ENCODE measurements at regions not wholly inside any gene's neighbourhood (a gene's known extent, or its start where the extent isn't known, plus 50 kb on each side); places are given as distances from the start of the nearest gene placed in this dataset.
"Not testable (repeated sequence)": the region's sequence is repeated elsewhere in the genome, so short reads cannot be mapped to it uniquely, and the experiment has no call there.

DNA sequence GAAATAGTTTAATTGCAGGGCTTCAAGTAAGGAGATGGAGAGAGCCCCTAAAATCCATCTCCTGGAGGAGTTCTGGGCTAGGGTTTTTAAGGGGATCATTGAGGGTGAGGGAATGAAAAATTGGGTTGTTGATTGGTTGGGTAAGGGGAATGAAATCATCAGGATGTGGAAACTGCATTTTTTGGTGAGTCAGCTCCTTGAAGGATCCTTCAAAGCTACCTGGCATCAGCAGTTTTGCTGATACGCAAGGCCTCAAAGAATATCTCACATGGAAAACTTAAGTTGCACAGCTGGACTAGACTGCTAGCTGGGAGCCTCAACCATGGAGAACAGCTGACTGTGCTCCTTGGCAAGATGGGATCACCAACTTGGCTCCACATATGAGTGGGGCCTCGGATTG is 136.7 kb downstream of the FGF10 start:
- DNase-seq (ENCODE audit: low read depth) = no peak

DNA sequence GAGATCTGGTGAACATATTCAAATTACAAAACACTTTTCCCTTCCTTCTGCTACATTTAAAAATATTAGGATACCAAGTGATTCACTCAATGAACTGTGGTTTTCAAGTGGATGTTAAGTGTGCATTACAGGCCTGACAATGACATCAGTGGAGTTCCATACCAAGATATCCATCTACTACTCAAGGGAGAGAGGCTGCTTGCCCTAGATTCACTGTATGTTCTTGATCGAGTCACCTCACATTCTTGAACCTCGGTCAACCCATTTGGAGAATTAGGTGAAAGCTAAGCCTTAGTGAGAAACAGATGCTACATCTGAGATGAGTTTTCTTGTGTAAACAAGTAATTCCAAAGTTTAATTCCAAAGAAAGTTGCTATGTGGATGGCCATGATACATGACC is 142.2 kb downstream of the FGF10 start:
- peak; percentile 58 for DNase-seq (ENCODE audit: low read depth)

DNA sequence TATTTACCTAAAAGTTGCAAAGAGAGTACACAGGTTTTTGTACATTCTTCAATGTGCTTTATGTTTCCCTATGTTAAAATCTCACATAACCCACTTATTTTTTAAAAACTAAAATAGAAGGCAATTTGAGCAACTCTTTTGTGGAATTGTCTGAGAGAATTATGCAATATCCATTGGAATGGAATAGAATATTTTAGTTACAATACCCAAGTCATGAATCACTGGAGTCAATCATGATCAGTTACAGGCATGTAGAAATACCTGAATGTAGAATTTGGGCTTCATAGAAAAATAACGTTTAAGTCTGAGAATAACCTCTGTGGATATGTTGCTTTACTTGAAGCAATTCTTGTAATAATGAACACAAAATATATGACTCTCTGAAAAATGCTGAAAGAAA is 143.3 kb downstream of the FGF10 start:
- DNase-seq (ENCODE audit: low read depth) = no peak

DNA sequence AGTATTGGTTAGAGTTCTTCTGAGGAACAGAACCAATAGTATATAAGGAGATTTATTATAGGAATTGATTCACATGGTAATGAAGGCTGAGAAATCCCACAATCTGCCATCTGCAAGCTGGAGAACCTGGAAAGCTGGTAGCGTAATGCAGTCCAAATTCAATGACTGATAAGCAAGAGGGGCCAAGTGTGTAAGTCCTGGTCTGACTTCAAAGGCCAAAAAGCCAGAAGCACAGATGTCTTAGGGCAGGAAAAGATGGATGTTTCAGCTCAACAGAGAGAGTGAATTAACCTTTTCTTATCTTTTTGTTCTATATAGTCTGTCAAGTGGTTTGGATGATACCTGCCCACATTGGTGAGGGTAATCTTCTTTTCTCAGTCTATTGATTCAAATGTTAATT is 146.4 kb downstream of the FGF10 start:
- DNase-seq (ENCODE audit: low read depth) = no peak

DNA sequence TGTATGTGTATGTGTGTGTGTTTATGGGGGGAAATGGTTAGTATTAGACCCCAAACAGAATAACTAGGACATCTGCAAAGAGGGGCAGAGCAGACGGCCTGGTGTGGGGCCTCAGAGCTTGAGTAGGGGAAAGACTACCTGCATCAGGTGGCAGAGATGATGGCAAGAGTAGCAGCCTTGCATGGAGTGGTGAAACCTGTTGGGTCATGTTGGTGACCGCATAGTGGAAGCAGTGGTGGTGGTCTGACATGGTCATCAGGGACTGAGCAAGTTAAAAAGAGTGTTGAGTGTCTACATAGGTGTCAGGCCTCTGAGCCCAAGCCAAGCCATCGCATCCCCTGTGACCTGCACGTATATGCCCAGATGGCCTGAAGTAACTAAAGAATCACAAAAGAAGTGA is 153.2 kb downstream of the FGF10 start:
- no peak for DNase-seq (ENCODE audit: low read depth)

DNA sequence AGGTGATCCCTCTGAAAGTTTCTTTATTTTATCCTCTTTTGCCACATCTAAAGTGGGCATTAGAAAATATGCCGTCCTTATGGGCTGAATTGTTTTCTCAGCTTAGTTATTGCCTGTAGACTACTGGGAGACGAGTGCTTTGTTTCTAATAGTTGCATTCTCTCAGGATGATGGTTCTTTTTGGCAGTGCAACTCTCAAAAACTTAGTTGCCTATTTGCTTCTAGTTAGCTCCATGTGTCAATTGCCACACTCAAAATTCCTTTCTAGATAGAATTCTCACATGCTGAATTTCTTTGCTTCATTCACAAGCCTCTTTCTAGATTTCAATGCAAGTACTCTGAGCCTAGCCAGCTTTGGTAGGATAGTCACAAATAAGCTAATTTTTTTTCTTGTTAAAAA is 155.5 kb downstream of the FGF10 start:
- DNase-seq (ENCODE audit: low read depth) = no peak

DNA sequence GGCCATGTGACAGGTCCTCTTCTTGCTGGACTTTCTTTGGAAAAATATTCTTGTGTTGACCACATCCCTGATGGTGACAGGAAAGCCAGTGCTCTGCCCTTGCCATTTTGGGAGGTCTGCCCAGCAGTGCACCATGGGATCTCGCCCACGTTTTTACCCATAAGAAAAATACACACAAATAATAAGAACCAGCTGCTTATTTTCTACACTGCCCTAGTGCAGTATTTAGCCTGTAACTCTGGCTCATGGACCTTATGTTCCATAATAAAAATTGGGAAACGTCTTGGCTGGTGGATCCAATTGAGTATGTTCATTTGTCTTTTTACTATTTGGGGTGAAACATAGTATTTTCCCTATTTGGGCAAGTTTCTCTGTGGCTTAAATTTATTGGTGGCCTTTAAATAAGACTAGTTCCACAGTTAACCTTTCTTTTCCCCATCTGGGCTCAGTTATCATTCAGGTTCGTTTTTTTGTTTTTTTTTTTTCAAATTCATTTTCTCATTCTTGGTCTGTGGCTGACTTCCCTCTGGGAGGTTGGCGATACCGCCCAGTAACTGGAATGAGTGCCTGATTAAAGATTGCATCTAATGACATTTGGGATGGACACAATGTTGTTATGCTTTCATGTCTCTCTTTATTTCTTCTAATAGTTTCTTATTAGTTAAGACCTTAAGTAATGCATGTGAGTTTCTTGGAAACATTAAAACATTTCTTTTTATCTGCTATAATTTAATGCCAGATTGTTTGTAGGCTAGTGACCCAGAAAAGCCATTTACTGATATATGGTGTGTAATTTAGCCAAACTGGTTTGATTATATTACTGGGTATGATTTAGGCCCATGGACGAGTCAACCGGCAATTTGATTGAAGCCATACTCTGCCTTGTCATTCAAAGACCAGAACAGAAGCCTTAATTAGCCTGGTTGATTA is 163.7 kb downstream of the FGF10 start:
- DNase-seq (ENCODE audit: low read depth) = no peak

DNA sequence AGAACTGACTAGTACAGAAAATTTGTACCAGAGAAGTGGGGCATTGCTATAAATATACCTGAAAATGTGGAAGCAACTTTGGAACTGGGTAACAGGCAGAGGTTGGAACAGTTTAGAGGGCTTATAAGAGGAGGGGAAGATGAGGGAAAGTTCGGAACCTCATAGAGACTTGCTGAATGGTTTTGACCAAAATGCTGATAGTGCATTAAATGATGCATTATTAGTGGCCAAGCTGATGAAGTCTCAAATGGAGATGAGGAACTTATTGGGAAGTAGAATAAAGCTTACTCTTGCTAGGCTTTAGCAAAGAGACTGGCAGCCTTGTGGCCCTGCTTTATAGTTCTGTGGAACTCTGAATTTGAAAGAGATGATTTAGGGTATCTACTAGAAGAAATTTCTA is 189.8 kb downstream of the FGF10 start:
- no peak for DNase-seq (ENCODE audit: low read depth)

DNA sequence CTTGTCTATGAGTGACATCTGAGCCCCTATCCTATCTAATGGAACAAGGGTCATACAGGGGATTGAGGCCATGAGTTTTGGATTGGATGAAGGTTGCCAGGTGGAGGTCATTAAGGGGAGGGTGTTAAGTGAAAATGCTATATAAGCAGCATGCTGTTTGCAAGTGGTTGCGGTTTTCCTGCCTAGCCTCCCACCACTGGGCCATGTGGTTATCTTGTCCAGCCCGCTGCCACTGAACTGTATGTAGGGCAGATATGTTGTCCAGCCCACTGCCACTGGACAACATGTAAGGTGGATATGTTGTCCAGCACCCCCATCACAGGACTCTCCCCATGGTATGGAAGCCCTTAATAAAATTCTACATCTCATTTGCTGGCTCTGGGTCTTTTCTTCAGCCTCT is 200.0 kb downstream of the FGF10 start:
- no peak for DNase-seq (ENCODE audit: low read depth)

DNA sequence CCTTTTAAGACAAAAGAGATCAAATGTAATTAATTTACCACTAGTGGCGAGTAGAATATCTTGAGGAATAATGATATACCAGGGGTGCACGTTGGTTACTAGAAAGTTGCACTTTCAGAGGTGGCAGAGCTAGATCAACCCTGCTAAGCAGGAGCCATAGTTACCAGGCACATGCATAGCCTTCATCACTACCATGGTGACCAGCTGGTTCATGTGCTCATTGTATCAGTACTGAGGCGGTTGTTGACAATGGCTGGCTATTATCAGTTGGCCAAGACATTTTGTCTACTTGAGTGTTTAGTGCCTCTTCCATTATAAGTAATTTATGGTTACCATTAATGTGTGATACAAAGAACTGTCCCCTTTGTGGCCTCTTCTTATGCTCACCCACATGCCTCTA is 201.2 kb downstream of the FGF10 start:
- no peak for DNase-seq (ENCODE audit: low read depth)

DNA sequence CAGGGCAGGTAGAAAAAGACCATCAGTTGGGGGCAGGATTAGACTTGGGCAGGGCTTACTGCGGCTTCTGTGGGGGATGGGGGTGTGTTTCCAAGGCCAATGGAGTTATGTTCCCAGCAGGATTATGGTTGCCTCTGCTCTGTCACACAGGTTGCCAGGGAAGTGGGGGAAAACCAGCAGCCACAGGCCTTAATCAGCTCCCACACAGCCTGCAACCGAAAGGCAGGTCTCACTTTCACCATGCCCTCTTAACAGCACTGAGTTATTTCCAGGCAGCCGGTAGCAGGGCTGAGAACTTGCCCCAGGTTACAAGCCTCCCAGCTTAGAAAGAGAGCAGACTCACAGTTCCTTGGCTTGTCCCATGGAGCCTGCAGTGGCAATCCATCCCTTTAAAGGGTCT is 205.5 kb downstream of the FGF10 start:
- DNase-seq (ENCODE audit: low read depth) = no peak

DNA sequence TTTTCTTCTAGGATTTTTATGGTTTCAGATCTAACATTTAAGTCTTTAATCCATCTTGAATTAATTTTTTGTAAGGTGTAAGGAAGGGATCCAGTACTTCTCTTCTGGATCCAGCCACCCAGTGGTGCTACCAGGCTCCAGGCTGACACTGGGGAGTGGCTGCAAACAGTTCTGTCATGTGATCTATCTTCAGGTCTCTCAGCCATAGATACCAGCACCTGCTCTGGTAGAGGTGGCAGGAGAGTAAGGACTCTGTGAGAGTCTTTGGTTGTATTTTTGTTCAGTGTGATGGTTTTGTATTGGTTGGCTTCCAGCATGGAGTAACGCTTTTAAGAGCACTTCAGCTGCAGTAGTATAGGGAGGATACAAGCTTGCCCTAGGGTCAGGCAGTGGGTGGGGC is 205.9 kb downstream of the FGF10 start:
- DNase-seq (ENCODE audit: low read depth) = no peak

DNA sequence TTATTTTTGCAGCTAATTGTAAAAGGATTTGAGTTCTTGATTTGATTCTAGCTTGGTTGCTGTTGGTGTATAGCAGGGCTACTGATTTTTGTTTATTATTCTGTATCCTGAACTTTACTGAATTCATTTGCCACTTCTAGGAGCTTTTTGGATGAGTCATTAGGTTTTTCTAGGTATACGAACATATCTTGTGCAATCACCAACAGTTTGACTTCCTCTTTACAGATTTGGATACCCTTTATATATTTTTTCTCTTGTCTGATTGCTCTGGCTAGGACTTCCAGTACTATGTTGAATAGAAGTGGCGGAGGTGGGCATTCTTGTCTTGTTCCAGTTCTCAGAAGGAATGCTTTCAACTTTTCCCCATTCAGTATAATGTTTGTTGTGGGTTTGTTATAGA is 210.8 kb downstream of the FGF10 start:
- no peak for DNase-seq (ENCODE audit: low read depth)

DNA sequence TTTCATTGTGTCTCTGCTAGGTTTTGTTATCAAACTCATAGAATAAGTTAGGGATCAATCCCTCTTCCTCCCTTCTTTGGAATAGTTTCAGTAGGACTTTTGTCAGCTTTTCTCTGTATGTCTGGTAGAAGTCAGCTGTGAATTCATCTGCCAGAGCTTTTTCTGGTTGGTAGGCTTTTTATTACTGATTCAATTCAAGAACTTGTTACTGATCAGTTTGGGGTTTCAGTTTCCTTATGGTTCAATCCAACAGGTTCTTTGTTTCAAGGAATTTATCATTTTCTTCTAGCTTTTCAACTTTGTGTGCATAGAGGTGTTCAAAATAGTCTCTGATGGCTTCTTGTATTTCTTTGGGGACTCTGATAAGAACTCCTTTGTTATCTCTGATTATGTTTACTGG is 221.7 kb downstream of the FGF10 start:
- no peak for DNase-seq (ENCODE audit: low read depth)

DNA sequence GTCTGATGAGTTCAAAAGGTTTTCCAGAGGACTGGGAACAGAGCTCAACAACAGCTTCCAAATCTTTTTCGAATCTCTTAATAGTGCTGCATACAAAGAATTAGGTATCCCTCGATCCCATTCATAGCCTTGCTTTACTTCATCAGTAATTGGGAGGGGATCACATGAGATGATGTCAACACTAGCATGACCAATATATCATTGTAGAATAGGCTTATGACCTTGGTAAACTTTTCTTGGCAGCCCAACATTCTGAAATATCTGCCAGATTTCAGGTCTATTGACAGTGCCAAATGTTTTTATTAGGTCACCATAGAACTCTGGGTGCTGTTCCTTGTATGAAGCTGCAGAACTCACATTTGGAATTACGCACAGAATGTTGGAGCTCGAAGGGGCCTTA is 228.9 kb downstream of the FGF10 start:
- no peak for DNase-seq (ENCODE audit: low read depth)

DNA sequence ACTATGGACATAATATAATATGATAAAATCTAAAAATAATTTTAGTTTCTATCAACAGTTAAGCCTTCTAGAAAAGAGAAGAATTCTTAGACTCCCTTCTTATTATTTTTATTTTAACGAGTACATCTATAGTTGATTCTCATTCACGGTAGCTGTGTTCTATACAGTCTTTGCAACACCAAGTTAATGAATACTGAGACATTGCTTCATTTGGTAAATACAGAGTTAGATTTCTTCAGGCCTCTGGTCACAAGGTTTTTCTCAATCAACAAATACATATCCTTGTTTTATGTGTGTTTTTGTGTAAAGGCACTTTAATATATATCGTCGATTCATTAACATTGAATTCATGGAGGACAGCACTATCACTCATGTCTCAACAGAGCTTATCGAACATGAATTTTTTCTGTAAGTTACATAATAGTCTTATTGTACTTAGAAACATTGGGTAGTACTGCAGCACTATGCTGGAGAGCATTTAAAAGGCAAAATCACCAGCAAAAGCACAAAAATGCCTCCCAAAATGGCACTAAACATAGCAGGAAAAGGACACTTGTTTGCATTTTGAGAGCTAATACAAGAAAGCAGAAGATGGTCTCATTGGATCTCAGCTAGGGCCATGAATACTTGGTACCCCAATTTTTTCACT is 239.0 kb downstream of the FGF10 start:
- DNase-seq (ENCODE audit: low read depth) = no peak

DNA sequence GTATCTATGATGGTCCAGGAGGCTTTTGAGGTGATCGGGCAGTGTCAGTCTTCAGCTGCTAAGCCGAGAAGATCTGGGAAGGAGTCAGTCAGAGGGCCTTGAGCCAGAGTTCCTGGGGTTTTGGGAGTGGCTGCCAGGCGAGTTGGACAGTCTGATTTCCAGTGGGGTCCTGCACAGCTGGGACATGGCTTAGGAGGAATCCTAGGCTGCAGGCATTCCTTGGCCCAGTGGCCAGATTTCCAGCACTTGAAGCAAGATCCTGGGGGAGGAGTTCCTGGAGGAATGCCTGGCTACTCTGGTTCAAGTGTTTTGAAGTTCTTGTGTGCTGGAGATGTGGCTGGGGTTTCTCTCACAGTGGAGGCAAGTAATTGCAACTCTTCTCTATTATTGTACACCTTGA is 271.3 kb downstream of the FGF10 start:
- not testable (repeated sequence) for DNase-seq (ENCODE audit: low read depth)

DNA sequence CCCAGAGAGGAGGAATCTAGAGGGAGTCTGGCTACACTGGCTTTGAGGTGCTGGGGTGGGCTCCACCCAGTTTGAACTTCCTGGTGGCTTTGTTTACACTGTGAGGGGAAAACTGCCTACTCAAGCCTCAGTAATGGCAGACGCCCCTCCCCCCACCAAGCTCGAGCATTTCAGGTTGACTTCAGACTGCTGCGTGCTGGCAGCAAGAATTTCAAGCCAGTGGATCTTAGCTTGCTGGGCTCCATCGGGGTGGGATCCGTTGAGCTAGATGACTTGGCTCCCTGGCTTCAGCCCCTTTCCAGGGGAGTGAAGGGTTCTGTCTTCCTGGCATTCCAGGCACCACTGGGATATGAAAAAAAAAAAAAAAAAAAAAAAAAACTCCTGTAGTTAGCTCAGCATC is 281.0 kb downstream of the FGF10 start:
- not testable (repeated sequence) for DNase-seq (ENCODE audit: low read depth)

DNA sequence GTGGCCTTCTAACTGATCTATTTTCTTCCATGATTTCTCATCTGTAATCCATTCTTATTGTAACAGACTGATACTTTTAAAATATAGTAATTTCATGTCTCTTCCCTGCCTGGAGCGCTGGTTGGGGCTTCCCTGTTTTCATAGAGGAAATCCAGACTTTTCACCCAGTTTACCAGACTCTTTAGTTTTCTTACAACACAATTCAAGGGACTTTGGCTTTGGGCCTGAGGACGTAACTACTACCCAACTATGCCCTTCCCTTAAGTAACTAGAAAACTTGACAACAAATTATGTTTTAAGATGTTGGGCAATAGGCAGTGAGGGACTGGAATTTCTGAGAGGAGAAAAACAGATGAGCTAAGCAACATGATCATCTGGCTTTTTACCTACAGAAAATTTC is 289.6 kb downstream of the FGF10 start:
- no peak for DNase-seq (ENCODE audit: low read depth)

DNA sequence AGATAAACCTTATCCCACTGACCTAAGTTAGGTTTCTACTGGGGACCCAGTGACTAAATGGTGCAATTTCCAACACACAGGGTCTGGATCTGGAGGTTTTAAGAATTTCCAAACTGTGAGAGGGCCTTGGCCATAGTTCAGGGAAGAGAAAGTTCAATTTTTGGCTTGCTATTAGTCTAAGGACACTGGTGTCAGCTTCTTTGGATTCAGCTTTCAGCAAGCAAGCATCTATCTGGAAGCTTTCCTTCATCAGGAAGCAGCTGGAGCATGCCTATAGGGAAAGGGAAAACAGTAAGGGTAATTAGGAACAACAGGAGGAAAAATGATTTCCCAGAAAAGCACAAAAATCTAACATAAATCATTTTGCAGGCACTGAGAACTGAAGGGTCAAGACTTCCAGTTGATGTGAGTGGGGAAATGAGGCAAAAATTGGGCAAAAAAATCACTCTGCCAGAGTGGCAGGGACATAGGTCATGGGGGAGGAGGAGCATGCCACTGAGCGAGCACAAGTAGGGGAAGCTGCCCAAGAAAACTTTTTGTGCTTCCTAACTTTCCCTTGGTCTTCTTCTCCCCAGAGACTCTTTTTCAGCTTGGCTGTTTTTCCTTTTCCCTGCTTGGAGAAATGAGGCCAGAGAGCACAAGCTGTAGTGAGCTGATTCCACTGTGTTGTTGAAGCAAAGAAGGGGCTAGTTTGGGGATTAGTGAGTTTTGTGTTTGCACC is 299.6 kb downstream of the FGF10 start:
- no peak for DNase-seq (ENCODE audit: low read depth)

DNA sequence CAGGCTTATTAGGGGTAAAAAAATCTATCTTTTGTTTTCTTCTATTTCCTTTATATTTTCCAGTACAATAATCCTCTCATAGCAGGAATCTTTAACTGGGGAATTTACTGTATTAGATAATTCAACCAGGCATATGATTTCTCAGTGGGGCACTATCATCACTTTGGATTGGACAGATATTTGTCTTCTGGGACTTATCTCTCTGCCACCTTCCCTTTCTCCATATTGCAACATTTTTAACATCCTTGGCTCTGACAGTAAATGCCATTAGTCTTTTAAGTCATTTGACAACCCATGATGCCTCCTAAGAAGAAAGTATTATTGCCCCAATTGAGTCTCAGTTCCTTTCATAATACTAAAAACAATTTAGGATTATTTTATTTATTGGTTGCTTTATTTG is 304.1 kb downstream of the FGF10 start:
- no peak for DNase-seq (ENCODE audit: low read depth)

DNA sequence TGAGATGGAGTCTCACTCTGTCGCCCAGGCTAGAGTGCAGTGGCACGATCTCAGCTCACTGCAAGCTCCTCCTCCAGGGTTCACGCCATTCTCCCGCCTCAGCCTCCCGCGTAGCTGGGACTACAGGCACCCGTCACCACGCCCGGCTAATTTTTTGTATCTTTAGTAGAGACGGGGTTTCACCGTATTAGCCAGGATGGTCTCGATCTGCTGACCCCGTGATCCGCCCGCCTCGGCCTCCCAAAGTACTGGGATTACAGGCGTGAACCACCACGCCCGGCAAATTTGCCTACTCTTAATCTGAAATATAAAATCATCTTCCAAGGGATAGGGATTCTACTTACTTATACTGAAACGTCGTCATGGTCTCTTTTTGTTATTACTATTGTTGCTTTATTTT is 314.7 kb downstream of the FGF10 start:
- not testable (repeated sequence) for DNase-seq (ENCODE audit: low read depth)

DNA sequence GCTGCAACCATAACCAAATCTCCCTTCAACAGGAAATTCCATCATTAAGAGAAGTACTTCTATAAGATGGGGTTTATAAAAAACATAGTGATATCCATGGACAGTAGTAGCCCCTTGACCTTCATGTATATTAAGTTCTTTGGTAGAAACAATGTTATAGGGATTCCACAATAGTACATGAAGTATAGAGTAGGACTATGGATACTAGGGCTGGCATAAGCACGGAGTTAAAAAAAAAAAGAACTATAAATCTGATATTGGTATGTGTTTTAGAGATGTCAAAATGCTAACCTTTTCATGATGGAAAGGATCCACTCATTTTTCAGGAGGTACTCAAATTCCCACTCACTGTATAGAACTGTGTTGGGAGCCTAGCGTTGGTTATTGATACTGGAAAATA is 337.6 kb downstream of the FGF10 start:
- no peak for DNase-seq (ENCODE audit: low read depth)
